HL-60 (cell line): ENCODE measurements at regions not wholly inside any gene's neighbourhood (a gene's known extent, or its start where the extent isn't known, plus 50 kb on each side); places are given as distances from the start of the nearest gene placed in this dataset.

Source experiments
- CTCF ChIP-seq: IDR thresholded peaks from one replicate; pipeline ENCODE4 v1.5.1; 2011; ENCODE audit warnings: low read length, control low read depth, inconsistent platforms; ENCODE audit not compliant: insufficient read depth
- POLR2AphosphoS5 ChIP-seq: IDR thresholded peaks from 2 replicates; pipeline ENCODE4 v1.6.1; 2012; ENCODE audit warnings: low read depth

GRCh38 chr5:99879791-99880511, 655.2 kb upstream of the FAM174A start:
- TF ChIP-seq CTCF = no peak
- no peak for TF ChIP-seq POLR2AphosphoS5
